CD14-positive monocyte (primary cell): ENCODE measurements at regions not wholly inside any gene's neighbourhood (a gene's known extent, or its start where the extent isn't known, plus 50 kb on each side); places are given as distances from the start of the nearest gene placed in this dataset.

Source experiments
- DNase-seq, 3 donors: peaks; one replicate each; pipeline ENCODE4 v3.0.0-alpha.2; 2011 to 2022
- H2AFZ ChIP-seq: 2 replicates; pipeline ENCODE4 v1.6.0; 2012; ENCODE audit warnings: mild to moderate bottlenecking, low read depth, low read length, inconsistent platforms; ENCODE audit not compliant: insufficient read depth, poor library complexity, severe bottlenecking
- H3K27ac ChIP-seq, 2 donors: 1 replicate in 1 of 2; 2 replicates in 1 of 2; pipeline ENCODE4 v1.5.1; 2012 to 2013; ENCODE audit warnings: low read length in 2 of 2, control low read depth in 1 of 2, inconsistent platforms in 1 of 2, low read depth in 1 of 2, mild to moderate bottlenecking in 1 of 2
- H3K27me3 ChIP-seq, 2 donors: one replicate each; pipeline versions ENCODE4 v1.6.0 to v1.6.1; 2011 to 2013; ENCODE audit warnings: low read length in 2 of 2; ENCODE audit not compliant: control insufficient read depth in 2 of 2, insufficient read depth in 2 of 2
- H3K36me3 ChIP-seq, 2 donors: replicated peaks in 1 of 2; 1 replicate in 1 of 2; 2 replicates in 1 of 2; pipeline versions ENCODE4 v1.5.1 to v1.6.1; 2012 to 2013; ENCODE audit warnings: low read length in 2 of 2, control low read depth in 1 of 2, inconsistent platforms in 1 of 2, mild to moderate bottlenecking in 1 of 2; ENCODE audit not compliant: insufficient read depth in 2 of 2, control insufficient read depth in 1 of 2
- H3K4me1 ChIP-seq, 2 donors: 1 replicate in 1 of 2; 2 replicates in 1 of 2; pipeline versions ENCODE4 v1.5.1 to v1.6.1; 2012 to 2013; ENCODE audit warnings: low read length in 2 of 2, control low read depth in 1 of 2, inconsistent platforms in 1 of 2, mild to moderate bottlenecking in 1 of 2, moderate library complexity in 1 of 2; ENCODE audit not compliant: insufficient read depth in 2 of 2, control insufficient read depth in 1 of 2
- H3K4me2 ChIP-seq: replicated peaks from 2 replicates; pipeline ENCODE3; 2012; ENCODE audit warnings: low read length, moderate library complexity, mild to moderate bottlenecking; ENCODE audit not compliant: poor library complexity, severe bottlenecking; ENCODE audit errors: extremely low read depth
- H3K4me3 ChIP-seq, 3 experiments: fragments of 200-600 bp in 1 of 3; sonication (generic) in 1 of 3; replicated peaks in 1 of 3; 1 replicate in 2 of 3; 2 replicates in 1 of 3; pipeline ENCODE4 v1.5.1; 2011 to 2013; ENCODE audit warnings: low read length in 3 of 3, mild to moderate bottlenecking in 3 of 3, control low read depth in 2 of 3, low read depth in 2 of 3, inconsistent platforms in 1 of 3, moderate library complexity in 1 of 3
- H3K79me2 ChIP-seq: 2 replicates; pipeline ENCODE4 v1.6.0; 2012; ENCODE audit warnings: mild to moderate bottlenecking, control low read depth, inconsistent platforms, low read length, moderate library complexity; ENCODE audit not compliant: insufficient read depth
- H3K9ac ChIP-seq: 2 replicates; pipeline ENCODE4 v1.6.0; 2017; ENCODE audit warnings: low read length, mild to moderate bottlenecking; ENCODE audit not compliant: insufficient read depth, poor library complexity, severe bottlenecking
- H3K9me3 ChIP-seq, 2 donors: replicated peaks in 1 of 2; 1 replicate in 1 of 2; 2 replicates in 1 of 2; pipeline versions ENCODE4 v1.5.1 to v1.6.1; 2012 to 2013; ENCODE audit warnings: low read length in 2 of 2, control low read depth in 1 of 2; ENCODE audit not compliant: control insufficient read depth in 1 of 2, insufficient read depth in 1 of 2
- H4K20me1 ChIP-seq: 2 replicates; pipeline ENCODE4 v1.6.0; 2012; ENCODE audit warnings: mild to moderate bottlenecking, low read length, control low read depth, moderate library complexity; ENCODE audit not compliant: insufficient read depth
- H3K27ac Mint-ChIP-seq, 7 donors: one replicate each; pipeline ENCODE4 v1.8.0; 2020; ENCODE audit warnings: mild to moderate bottlenecking in 7 of 7, mixed read lengths in 7 of 7, moderate library complexity in 6 of 7, inconsistent platforms in 2 of 7
- H3K27me3 Mint-ChIP-seq, 3 donors: one replicate each; pipeline ENCODE4 v1.8.0; 2021 to 2022; ENCODE audit warnings: low read depth in 3 of 3, mild to moderate bottlenecking in 3 of 3, mixed read lengths in 3 of 3, moderate library complexity in 3 of 3, inconsistent platforms in 1 of 3
- H3K36me3 Mint-ChIP-seq, 2 donors: one replicate each; pipeline ENCODE4 v1.8.0; 2020; ENCODE audit warnings: mixed read lengths in 2 of 2, inconsistent platforms in 1 of 2, mild to moderate bottlenecking in 1 of 2
- H3K4me1 Mint-ChIP-seq: one replicate; pipeline ENCODE4 v1.8.0; 2020; ENCODE audit warnings: mild to moderate bottlenecking, mixed read lengths
- H3K4me3 Mint-ChIP-seq, 2 donors: one replicate each; pipeline ENCODE4 v1.8.0; 2020; ENCODE audit warnings: mild to moderate bottlenecking in 2 of 2, mixed read lengths in 2 of 2, moderate library complexity in 1 of 2
- H3K9me3 Mint-ChIP-seq, 7 donors: one replicate each; pipeline ENCODE4 v1.8.0; 2020 to 2022; ENCODE audit warnings: mixed read lengths in 7 of 7, mild to moderate bottlenecking in 6 of 7, moderate library complexity in 6 of 7, inconsistent platforms in 2 of 7
- CTCF ChIP-seq: fragments of 200-600 bp; IDR thresholded peaks from one replicate; pipeline ENCODE4 v1.8.0; 2022; ENCODE audit warnings: antibody characterized with exemption, mild to moderate bottlenecking
- WGBS: methylation state at CpG from one replicate; pipeline ENCODE4 v1.1.5; 2013; ENCODE audit warnings: missing lambda C conversion rate; ENCODE audit not compliant: insufficient coverage; 5-methylcytosine and 5-hydroxymethylcytosine counted together
- intact Hi-C, 2 donors: fragments of 100-400 bp; cut with micrococcal nuclease; formaldehyde crosslinking; loops; one replicate each; pipeline versions ENCODE4 v1.15.0 to v1.15.1; 2023

GRCh38 chr12:116339800-116340371, 62.4 kb upstream of the MED13L start:
- WGBS: no CpG with 5 or more reads among the region's 3 CpGs
- intact Hi-C loops: loop anchor here (5.0 to 10.0 kb wide), 3 partner anchors 33 to 257 kb away; no protein-coding TSS in a partner anchor
- no peak overlapping the region for H2AFZ ChIP-seq

GRCh38 chr12:116343331-116343884, 65.9 kb upstream of the MED13L start:
- Mint-ChIP-seq H3K27me3 (peaks cover 0 to 2% (median 2%) of the 10 kb centered on the region in 3 donors), H3K36me3 (no peaks in the 10 kb centered on the region)
- intact Hi-C loops: loop anchor here in 1 of 2 donors (5.0 kb wide), 1 partner anchor 36 kb away; no protein-coding TSS in a partner anchor

More at GRCh38 chr12:116339800-116340371, 62.4 kb upstream of the MED13L start:
- Mint-ChIP-seq H3K27ac (no peak overlapping the region), H3K4me1 (peaks cover 24% of the 10 kb centered on the region), H3K4me3 (no peak overlapping the region), H3K36me3 (peaks cover 2 to 4% of the 10 kb centered on the region in 2 donors), H3K9me3 (peaks cover 0 to 6% (median 2%) of the 10 kb centered on the region in 7 donors), H3K27me3 (peaks cover 0 to 2% (median 2%) of the 10 kb centered on the region in 3 donors)
- H3K79me2 ChIP-seq: no peaks in the 10 kb centered on the region
- peak in 1 of 3 donors; percentile 28 for DNase-seq
- peaks cover 11 to 16% of the 10 kb centered on the region in 2 donors for H3K4me1 ChIP-seq
- no peaks in the 10 kb centered on the region for H4K20me1 ChIP-seq
- no peaks in the 10 kb centered on the region for H3K9me3 ChIP-seq
- H3K4me3 ChIP-seq: no peak overlapping the region
- H3K4me2 ChIP-seq: no peak overlapping the region
- TF ChIP-seq CTCF: no peak
- no peaks in the 10 kb centered on the region for H3K36me3 ChIP-seq
- no peak overlapping the region for H3K9ac ChIP-seq
- no peak overlapping the region for H3K27ac ChIP-seq
- H3K27me3 ChIP-seq: no peaks in the 10 kb centered on the region

More at GRCh38 chr12:116343331-116343884, 65.9 kb upstream of the MED13L start:
- no peak overlapping the region for H3K4me3 ChIP-seq
- TF ChIP-seq CTCF: no peak
- no peaks in the 10 kb centered on the region for H4K20me1 ChIP-seq
- no peak overlapping the region for H3K9ac ChIP-seq
- H2AFZ ChIP-seq: no peak overlapping the region
- H3K9me3 Mint-ChIP-seq: peaks cover 0 to 9% (median 2%) of the 10 kb centered on the region in 7 donors
- H3K36me3 ChIP-seq: no peaks in the 10 kb centered on the region
- no peaks in the 10 kb centered on the region for H3K79me2 ChIP-seq
- DNase-seq: no peak
- H3K27me3 ChIP-seq: no peaks in the 10 kb centered on the region
- peaks cover 0 to 4% of the 10 kb centered on the region in 2 donors for H3K4me1 ChIP-seq
- H3K4me2 ChIP-seq: no peak overlapping the region
- H3K4me1 Mint-ChIP-seq: peaks cover 4% of the 10 kb centered on the region
- no peak overlapping the region for H3K27ac Mint-ChIP-seq
- WGBS: 89% methylated on average over 1 of the region's 1 CpG
- no peaks in the 10 kb centered on the region for H3K9me3 ChIP-seq
- H3K4me3 Mint-ChIP-seq: no peak overlapping the region
- H3K27ac ChIP-seq: no peak overlapping the region
